ENCODE measurements at regions not wholly inside any gene's neighbourhood (a gene's known extent, or its start where the extent isn't known, plus 50 kb on each side); places are given as distances from the start of the nearest gene placed in this dataset.

- H3K27me3 ChIP-seq, result no peaks in the 10 kb centered on the region
Measured at GRCh38 chr13:99908140-99908803, 63.3 kb downstream of the ZIC5 start.

GRCh38 chr13:99907627-99908026, 63.9 kb downstream of the ZIC5 start:
- no peaks in the 10 kb centered on the region for H3K9me3 ChIP-seq
- no peaks in the 10 kb centered on the region for H3K36me3 ChIP-seq
- DNase-seq, result no peak
- WGBS, 3 donors, result 86 to 87% (median 87%) methylated on average over 7 of the region's 7 CpGs
- H3K4me1 ChIP-seq (ENCODE audit: insufficient read depth), result no peaks in the 10 kb centered on the region
- intact Hi-C loops (cut with DNase I), result no loop called here
- H3K4me3 ChIP-seq, result no peak overlapping the region
- no peak overlapping the region for H3K27ac ChIP-seq
- H3K27me3 ChIP-seq, result no peaks in the 10 kb centered on the region
- TF ChIP-seq CTCF (IDR thresholded peaks at IDR 0.05) (no peak), EP300 (IDR thresholded peaks at IDR 0.05) (no peak)

More at GRCh38 chr13:99908140-99908803, 63.3 kb downstream of the ZIC5 start:
- H3K4me3 ChIP-seq, result no peak overlapping the region
- H3K36me3 ChIP-seq, result no peaks in the 10 kb centered on the region
- no peaks in the 10 kb centered on the region for H3K4me1 ChIP-seq (ENCODE audit: insufficient read depth)
- no peaks in the 10 kb centered on the region for H3K9me3 ChIP-seq
- no peak overlapping the region for H3K27ac ChIP-seq
- WGBS, 3 donors, result 58 to 63% (median 61%) methylated on average over 5 of the region's 5 CpGs
- no peak for TF ChIP-seq EP300 (IDR thresholded peaks at IDR 0.05)
- TF ChIP-seq POLR2A (IDR thresholded peaks at IDR 0.05), result no peak
- TF ChIP-seq CTCF (IDR thresholded peaks at IDR 0.05), result no peak
- DNase-seq, result no peak
- intact Hi-C loops (cut with DNase I), result no loop called here

- TF ChIP-seq EP300 (IDR thresholded peaks at IDR 0.05) (no peak), POLR2A (IDR thresholded peaks at IDR 0.05) (no peak), CTCF (IDR thresholded peaks at IDR 0.05) (no peak)
- intact Hi-C loops (cut with DNase I), result no loop called here
- Histone ChIP-seq H3K4me1 (ENCODE audit: insufficient read depth) (no peaks in the 10 kb centered on the region), H3K9me3 (no peaks in the 10 kb centered on the region), H3K4me3 (no peak overlapping the region), H3K27ac (no peak overlapping the region), H3K36me3 (no peaks in the 10 kb centered on the region), H3K27me3 (no peaks in the 10 kb centered on the region)
- no peak for DNase-seq
- WGBS, 3 donors, result 86 to 97% (median 86%) methylated on average over 2 of the region's 2 CpGs
Measured at GRCh38 chr13:99907038-99907437, 64.5 kb downstream of the ZIC5 start.

- no peak for DNase-seq
- H3K9me3 ChIP-seq, result no peaks in the 10 kb centered on the region
- TF ChIP-seq EP300 (IDR thresholded peaks at IDR 0.05), result no peak
- TF ChIP-seq POLR2A (IDR thresholded peaks at IDR 0.05), result no peak
- TF ChIP-seq CTCF (IDR thresholded peaks at IDR 0.05), result no peak
- intact Hi-C loops (cut with DNase I), result no loop called here
- H3K36me3 ChIP-seq, result no peaks in the 10 kb centered on the region
- H3K27ac ChIP-seq, result no peak overlapping the region
- no peaks in the 10 kb centered on the region for H3K4me1 ChIP-seq (ENCODE audit: insufficient read depth)
- no peaks in the 10 kb centered on the region for H3K27me3 ChIP-seq
- WGBS, 3 donors, result 48 to 65% (median 65%) methylated on average over 4 of the region's 4 CpGs
- H3K4me3 ChIP-seq, result no peak overlapping the region
Measured at GRCh38 chr13:99905814-99906213, 65.8 kb downstream of the ZIC5 start.
